Endothelial cell of umbilical vein (primary cell): ENCODE measurements at regions not wholly inside any gene's neighbourhood (a gene's known extent, or its start where the extent isn't known, plus 50 kb on each side); places are given as distances from the start of the nearest gene placed in this dataset.
"Not testable (repeated sequence)": the region's sequence is repeated elsewhere in the genome, so short reads cannot be mapped to it uniquely, and the experiment has no call there.

Experiments used
- BruUV-seq: library from RNA; stranded (reverse); fragments of 400-500 nt; replicated peaks from 2 replicates; lab custom pipeline; 2021; lab: Mats Ljungman, UMichigan
- CTCF ChIA-PET: fragments of 300-600, 350-600 bp; sonication (Branson Sonifier 250); formaldehyde crosslinking; loops from one replicate; lab custom pipeline; 2021; ENCODE audit warnings: antibody characterized with exemption, inconsistent platforms; lab: Charles Lee
- POLR2A ChIA-PET: fragments of 300-600, 350-600 bp; sonication (Branson Sonifier 250); formaldehyde crosslinking; loops from one replicate; lab custom pipeline; 2021; ENCODE audit warnings: antibody characterized with exemption, inconsistent platforms; lab: Charles Lee
- DNase-seq: peaks from one replicate; pipeline ENCODE4 v3.0.0-alpha.2; 2011; ENCODE audit warnings: low read depth, low spot score
- FAIRE-seq: peaks from 2 replicates; lab custom pipeline; 2011; peaks lifted over from hg19 to GRCh38; lab: Jason Lieb, UNC
- H2AFZ ChIP-seq: 2 replicates; pipeline ENCODE4 v1.6.0; 2012; ENCODE audit warnings: low read depth, low read length, control low read depth, inconsistent platforms
- H3K27ac ChIP-seq: 2 replicates; pipeline ENCODE4 v1.5.1; 2011; ENCODE audit warnings: low read depth, mild to moderate bottlenecking, control low read depth, low read length, moderate library complexity; ENCODE audit not compliant: insufficient read depth
- H3K27me3 ChIP-seq, 2 experiments: 2 replicates each; pipeline versions ENCODE4 v1.6.0 to v1.6.1; 2011; ENCODE audit warnings: low read length in 2 of 2, mixed read lengths in 1 of 2; ENCODE audit not compliant: control insufficient read depth in 2 of 2, insufficient read depth in 2 of 2
- H3K36me3 ChIP-seq, 2 experiments: 2 replicates in 1 of 2; 3 replicates in 1 of 2; pipeline ENCODE4 v1.5.1; 2011; ENCODE audit warnings: low read length in 2 of 2, mild to moderate bottlenecking in 1 of 2, moderate library complexity in 1 of 2; ENCODE audit not compliant: control insufficient read depth in 2 of 2, insufficient read depth in 2 of 2; ENCODE audit errors: extremely low read depth in 1 of 2
- H3K4me1 ChIP-seq: 3 replicates; pipeline ENCODE4 v1.5.1; 2011; ENCODE audit warnings: mild to moderate bottlenecking, low read length; ENCODE audit not compliant: control insufficient read depth, insufficient read depth; ENCODE audit errors: extremely low read depth
- H3K4me2 ChIP-seq: 2 replicates; pipeline ENCODE4 v1.6.1; 2011; ENCODE audit warnings: low read length, control low read depth, mixed read lengths; ENCODE audit not compliant: insufficient read depth
- H3K4me3 ChIP-seq, 3 experiments: fragments of 200-600 bp in 1 of 3; sonication (generic), shearing (Covaris generic) in 1 of 3; replicated peaks in 1 of 3; 2 replicates each; pipeline ENCODE4 v1.5.1; 2011 to 2016; ENCODE audit warnings: control low read depth in 3 of 3, low read length in 3 of 3, mild to moderate bottlenecking in 2 of 3, inconsistent platforms in 1 of 3, low read depth in 1 of 3, moderate library complexity in 1 of 3; ENCODE audit not compliant: insufficient read depth in 1 of 3
- H3K79me2 ChIP-seq: 2 replicates; pipeline ENCODE4 v1.6.0; 2012; ENCODE audit warnings: low read length, inconsistent platforms; ENCODE audit not compliant: control insufficient read depth, insufficient read depth
- H3K9ac ChIP-seq: replicated peaks from 2 replicates; pipeline ENCODE3; 2011; ENCODE audit warnings: low read length, control low read depth; ENCODE audit not compliant: insufficient read depth; ENCODE audit errors: extremely low read depth
- H3K9me1 ChIP-seq: replicated peaks from 3 replicates; pipeline ENCODE4 v1.6.0; 2011; ENCODE audit warnings: mild to moderate bottlenecking, low read length; ENCODE audit not compliant: control insufficient read depth, insufficient read depth; ENCODE audit errors: extremely low read depth
- H3K9me3 ChIP-seq: replicated peaks from 2 replicates; pipeline ENCODE4 v1.5.1; 2012; ENCODE audit warnings: low read length, inconsistent platforms; ENCODE audit not compliant: control insufficient read depth, insufficient read depth
- H4K20me1 ChIP-seq: replicated peaks from 2 replicates; pipeline ENCODE3; 2011; ENCODE audit warnings: mild to moderate bottlenecking, low read length; ENCODE audit not compliant: control insufficient read depth, insufficient read depth; ENCODE audit errors: extremely low read depth
- EZH2 ChIP-seq: IDR thresholded peaks from 2 replicates; pipeline ENCODE4 v1.6.1; 2012; ENCODE audit warnings: borderline replicate concordance, low read depth, mild to moderate bottlenecking, moderate library complexity, low read length, inconsistent platforms; ENCODE audit not compliant: severe bottlenecking
- GATA2 ChIP-seq: IDR thresholded peaks from 2 replicates; pipeline ENCODE4 v1.7.0; 2011; ENCODE audit warnings: low read depth, mild to moderate bottlenecking, moderate library complexity, mixed read lengths, low read length; ENCODE audit not compliant: insufficient read length, insufficient read depth
- JUN ChIP-seq: IDR thresholded peaks from 2 replicates; pipeline ENCODE4 v1.6.1; 2011; ENCODE audit warnings: borderline replicate concordance, low read depth; ENCODE audit not compliant: insufficient read length, insufficient read depth
- MAX ChIP-seq: IDR thresholded peaks from 2 replicates; pipeline ENCODE4 v1.6.1; 2011; ENCODE audit not compliant: insufficient read depth, insufficient read length
- MYC ChIP-seq: IDR thresholded peaks from one replicate; pipeline ENCODE4 v1.6.1; 2011; ENCODE audit warnings: mild to moderate bottlenecking, low read depth, low read length
- POLR2A ChIP-seq: IDR thresholded peaks from 2 replicates; pipeline ENCODE4 v1.6.1; 2012; ENCODE audit warnings: low read depth, mild to moderate bottlenecking, control low read depth, low read length
- POLR2AphosphoS5 ChIP-seq: IDR thresholded peaks from 2 replicates; pipeline ENCODE4 v1.6.1; 2012; ENCODE audit warnings: low read depth, mild to moderate bottlenecking, control low read depth, low read length, moderate library complexity; ENCODE audit not compliant: insufficient read depth
- dilution Hi-C: fragments of 300-500 bp; cut with MboI; formaldehyde crosslinking; loops from one replicate; pipeline ENCODE4 v1.15.0; 2019; ENCODE audit warnings: low sequenced_read_pairs; ENCODE audit not compliant: extremely low pct_ligation_motif_present
- intact Hi-C: fragments of 100-400 bp; cut with micrococcal nuclease; formaldehyde crosslinking; loops from one replicate; pipeline ENCODE4 v1.10.0; 2022

GRCh38 chr10:108956149-108956548, 967.2 kb downstream of the XPNPEP1 start:
- no peaks in the 10 kb centered on the region for H3K36me3 ChIP-seq

GRCh38 chr10:108920029-108920428, 1003.3 kb downstream of the XPNPEP1 start:
- POLR2A ChIA-PET, DNase-seq: not testable (repeated sequence)

More at GRCh38 chr10:108956149-108956548, 967.2 kb downstream of the XPNPEP1 start:
- Histone ChIP-seq H3K4me1 (no peaks in the 10 kb centered on the region), H3K9me1 (no peaks in the 10 kb centered on the region), H3K9me3 (peaks cover 3% of the 10 kb centered on the region), H3K9ac (no peak overlapping the region), H3K4me3 (no peak overlapping the region), H3K27me3 (no peaks in the 10 kb centered on the region), H2AFZ (no peak overlapping the region), H3K79me2 (no peaks in the 10 kb centered on the region), H3K27ac (no peak overlapping the region), H3K4me2 (no peak overlapping the region), H4K20me1 (no peaks in the 10 kb centered on the region)
- POLR2A ChIA-PET: no interaction called here
- no peak for DNase-seq
- FAIRE-seq: no peak
- intact Hi-C loops: no loop called here
- TF ChIP-seq POLR2A (no peak), EZH2 (no peak), MAX (no peak), POLR2AphosphoS5 (no peak), GATA2 (no peak), MYC (no peak), JUN (no peak)
- no TSS peak for BruUV-seq
- dilution Hi-C loops: no loop called here
- CTCF ChIA-PET: no interaction called here

More at GRCh38 chr10:108920029-108920428, 1003.3 kb downstream of the XPNPEP1 start:
- H3K79me2 ChIP-seq, H2AFZ ChIP-seq, H3K4me2 ChIP-seq, H3K9me1 ChIP-seq, BruUV-seq, H3K27ac ChIP-seq, CTCF ChIA-PET, FAIRE-seq, H4K20me1 ChIP-seq, H3K9ac ChIP-seq, H3K36me3 ChIP-seq, dilution Hi-C loops, H3K4me3 ChIP-seq, H3K9me3 ChIP-seq, H3K4me1 ChIP-seq, H3K27me3 ChIP-seq, intact Hi-C loops: not testable (repeated sequence)
